ENCODE measurements at regions not wholly inside any gene's neighbourhood (a gene's known extent, or its start where the extent isn't known, plus 50 kb on each side); places are given as distances from the start of the nearest gene placed in this dataset.

- no peak overlapping the region for H3K27ac ChIP-seq
- TF ChIP-seq POLR2AphosphoS5 (IDR thresholded peaks at IDR 0.05) (no peak), EP300 (IDR thresholded peaks at IDR 0.05) (no peak), POLR2A (IDR thresholded peaks at IDR 0.05) (no peak)
- TF ChIP-seq, protein P1, sequence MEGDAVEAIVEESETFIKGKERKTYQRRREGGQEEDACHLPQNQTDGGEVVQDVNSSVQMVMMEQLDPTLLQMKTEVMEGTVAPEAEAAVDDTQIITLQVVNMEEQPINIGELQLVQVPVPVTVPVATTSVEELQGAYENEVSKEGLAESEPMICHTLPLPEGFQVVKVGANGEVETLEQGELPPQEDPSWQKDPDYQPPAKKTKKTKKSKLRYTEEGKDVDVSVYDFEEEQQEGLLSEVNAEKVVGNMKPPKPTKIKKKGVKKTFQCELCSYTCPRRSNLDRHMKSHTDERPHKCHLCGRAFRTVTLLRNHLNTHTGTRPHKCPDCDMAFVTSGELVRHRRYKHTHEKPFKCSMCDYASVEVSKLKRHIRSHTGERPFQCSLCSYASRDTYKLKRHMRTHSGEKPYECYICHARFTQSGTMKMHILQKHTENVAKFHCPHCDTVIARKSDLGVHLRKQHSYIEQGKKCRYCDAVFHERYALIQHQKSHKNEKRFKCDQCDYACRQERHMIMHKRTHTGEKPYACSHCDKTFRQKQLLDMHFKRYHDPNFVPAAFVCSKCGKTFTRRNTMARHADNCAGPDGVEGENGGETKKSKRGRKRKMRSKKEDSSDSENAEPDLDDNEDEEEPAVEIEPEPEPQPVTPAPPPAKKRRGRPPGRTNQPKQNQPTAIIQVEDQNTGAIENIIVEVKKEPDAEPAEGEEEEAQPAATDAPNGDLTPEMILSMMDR (IDR thresholded peaks at IDR 0.05), result no peak
- H3K9me3 ChIP-seq, result peaks cover 0 to 14% (median 0%) of the 10 kb centered on the region in 3 donors
- no peak overlapping the region for H3K4me3 ChIP-seq
- no peaks in the 10 kb centered on the region for H3K4me1 ChIP-seq
- H3K36me3 ChIP-seq, result no peaks in the 10 kb centered on the region
- ATAC-seq, result no peak
- peaks cover 56% of the 10 kb centered on the region for H3K27me3 ChIP-seq
- 37 to 95% methylated on average over 5 to 7 of the region's 13 CpGs for WGBS, 2 donors (ENCODE audit: low coverage in 1 of 2)
Measured at GRCh38 chr1:11407301-11407994, 71.5 kb upstream of the DISP3 start.

- ATAC-seq, result no peak
- H3K9me3 ChIP-seq, result peaks cover 0 to 3% (median 0%) of the 10 kb centered on the region in 3 donors
Measured at GRCh38 chr1:11412141-11412540, 66.8 kb upstream of the DISP3 start.

GRCh38 chr1:11413986-11414391, 65.0 kb upstream of the DISP3 start:
- TF ChIP-seq POLR2A (IDR thresholded peaks at IDR 0.05) (no peak), POLR2AphosphoS5 (IDR thresholded peaks at IDR 0.05) (no peak), EP300 (IDR thresholded peaks at IDR 0.05) (no peak)
- TF ChIP-seq, protein P1 (IDR thresholded peaks at IDR 0.05), result no peak
- no peak for ATAC-seq
- H3K9me3 ChIP-seq, result no peaks in the 10 kb centered on the region
- H3K4me1 ChIP-seq, result no peaks in the 10 kb centered on the region
- H3K27ac ChIP-seq, result no peak overlapping the region
- H3K4me3 ChIP-seq, result no peak overlapping the region
- H3K36me3 ChIP-seq, result no peaks in the 10 kb centered on the region
- WGBS, 2 donors (ENCODE audit: low coverage in 1 of 2), result 22 to 26% methylated on average over 6 to 7 of the region's 8 CpGs
- peaks cover 88% of the 10 kb centered on the region for H3K27me3 ChIP-seq

More at GRCh38 chr1:11412141-11412540, 66.8 kb upstream of the DISP3 start:
- no peak overlapping the region for H3K27ac ChIP-seq
- H3K4me1 ChIP-seq, result no peaks in the 10 kb centered on the region
- H3K36me3 ChIP-seq, result no peaks in the 10 kb centered on the region
- TF ChIP-seq, protein P1 (IDR thresholded peaks at IDR 0.05), result no peak
- TF ChIP-seq POLR2A (IDR thresholded peaks at IDR 0.05), result no peak
- TF ChIP-seq EP300 (IDR thresholded peaks at IDR 0.05), result no peak
- TF ChIP-seq POLR2AphosphoS5 (IDR thresholded peaks at IDR 0.05), result no peak
- WGBS, 2 donors (ENCODE audit: low coverage in 1 of 2), result 57% methylated on average over 1 of the region's 3 CpGs; no CpG with 5 or more reads in 1 of the 2 donors
- no peak overlapping the region for H3K4me3 ChIP-seq
- H3K27me3 ChIP-seq, result peaks cover 85% of the 10 kb centered on the region

GRCh38 chr1:11414926-11415538, 63.9 kb upstream of the DISP3 start:
- Histone ChIP-seq H3K36me3 (no peaks in the 10 kb centered on the region), H3K4me1 (no peaks in the 10 kb centered on the region), H3K9me3 (no peaks in the 10 kb centered on the region), H3K27ac (no peak overlapping the region), H3K4me3 (no peak overlapping the region), H3K27me3 (peaks cover 87% of the 10 kb centered on the region)
- TF ChIP-seq EP300 (IDR thresholded peaks at IDR 0.05), result no peak
- ATAC-seq, result no peak
- 66 to 84% methylated on average over 3 to 8 of the region's 19 CpGs for WGBS, 2 donors (ENCODE audit: low coverage in 1 of 2)

- Histone ChIP-seq H3K9me3 (no peaks in the 10 kb centered on the region), H3K4me3 (no peak overlapping the region), H3K27me3 (peaks cover 90% of the 10 kb centered on the region), H3K27ac (no peak overlapping the region), H3K36me3 (no peaks in the 10 kb centered on the region), H3K4me1 (no peaks in the 10 kb centered on the region)
- ATAC-seq, result no peak
- 0 to 40% methylated on average over 2 of the region's 4 CpGs for WGBS, 2 donors (ENCODE audit: low coverage in 1 of 2)
- TF ChIP-seq POLR2A (IDR thresholded peaks at IDR 0.05) (no peak), POLR2AphosphoS5 (IDR thresholded peaks at IDR 0.05) (no peak), EP300 (IDR thresholded peaks at IDR 0.05) (no peak)
- TF ChIP-seq, protein P1 (IDR thresholded peaks at IDR 0.05), result no peak
Measured at GRCh38 chr1:11417162-11417561, 61.8 kb upstream of the DISP3 start.
